ENCODE measurements at regions not wholly inside any gene's neighbourhood (a gene's known extent, or its start where the extent isn't known, plus 50 kb on each side); places are given as distances from the start of the nearest gene placed in this dataset.

DNA sequence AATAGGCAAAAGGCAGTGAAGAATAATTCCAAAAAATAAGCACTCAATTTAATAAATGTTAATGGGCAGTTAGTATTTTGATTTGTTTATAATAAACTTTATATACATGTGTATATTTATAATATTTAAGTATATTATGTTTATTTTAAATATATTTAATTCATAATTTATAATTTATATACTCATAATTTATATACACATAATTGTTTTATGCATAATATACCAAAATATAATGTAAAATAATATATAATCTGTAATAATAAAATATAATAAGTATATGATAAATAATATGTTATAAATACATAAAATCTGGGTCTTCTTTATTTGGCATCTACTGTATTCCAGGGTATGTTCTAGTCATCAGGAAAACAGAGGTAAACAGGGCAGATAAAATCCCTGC lies 100.2 kb upstream of the ARID2 start:
- Mint-ChIP-seq H3K4me1 (peaks cover 17% of the 10 kb centered on the region), H3K4me3 (no peak overlapping the region), H3K27ac (no peak overlapping the region), H3K27me3 (ENCODE audit: low read depth) (no peaks in the 10 kb centered on the region), H3K36me3 (ENCODE audit: low read depth) (no peaks in the 10 kb centered on the region), H3K9me3 (no peaks in the 10 kb centered on the region)
- TF ChIP-seq, protein P1, sequence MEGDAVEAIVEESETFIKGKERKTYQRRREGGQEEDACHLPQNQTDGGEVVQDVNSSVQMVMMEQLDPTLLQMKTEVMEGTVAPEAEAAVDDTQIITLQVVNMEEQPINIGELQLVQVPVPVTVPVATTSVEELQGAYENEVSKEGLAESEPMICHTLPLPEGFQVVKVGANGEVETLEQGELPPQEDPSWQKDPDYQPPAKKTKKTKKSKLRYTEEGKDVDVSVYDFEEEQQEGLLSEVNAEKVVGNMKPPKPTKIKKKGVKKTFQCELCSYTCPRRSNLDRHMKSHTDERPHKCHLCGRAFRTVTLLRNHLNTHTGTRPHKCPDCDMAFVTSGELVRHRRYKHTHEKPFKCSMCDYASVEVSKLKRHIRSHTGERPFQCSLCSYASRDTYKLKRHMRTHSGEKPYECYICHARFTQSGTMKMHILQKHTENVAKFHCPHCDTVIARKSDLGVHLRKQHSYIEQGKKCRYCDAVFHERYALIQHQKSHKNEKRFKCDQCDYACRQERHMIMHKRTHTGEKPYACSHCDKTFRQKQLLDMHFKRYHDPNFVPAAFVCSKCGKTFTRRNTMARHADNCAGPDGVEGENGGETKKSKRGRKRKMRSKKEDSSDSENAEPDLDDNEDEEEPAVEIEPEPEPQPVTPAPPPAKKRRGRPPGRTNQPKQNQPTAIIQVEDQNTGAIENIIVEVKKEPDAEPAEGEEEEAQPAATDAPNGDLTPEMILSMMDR (IDR thresholded peaks at IDR 0.05; ENCODE audit: unreplicated experiment in 3 of 3): no peak

DNA sequence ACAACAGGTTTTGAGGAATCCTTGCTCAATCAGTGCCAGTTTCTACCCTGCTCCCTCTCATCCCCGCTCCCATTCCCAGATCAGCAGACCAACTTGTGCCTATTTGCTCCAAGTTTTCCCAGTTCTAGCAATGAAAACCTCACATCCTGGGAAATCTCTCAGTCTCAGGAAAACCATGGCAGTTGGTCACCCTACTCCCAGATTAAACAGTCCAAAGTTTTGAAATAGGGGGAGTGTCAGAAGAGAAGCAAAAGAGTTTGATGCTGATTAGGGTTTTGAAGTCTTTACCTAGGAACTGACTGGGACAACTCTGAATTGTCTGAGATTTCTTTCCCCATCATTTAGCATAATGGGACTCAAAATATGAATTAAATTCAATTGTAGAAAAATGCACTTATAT lies 95.8 kb upstream of the ARID2 start:
- H3K4me1 Mint-ChIP-seq: peaks cover 9% of the 10 kb centered on the region
- no peak overlapping the region for H3K27ac Mint-ChIP-seq
- TF ChIP-seq, protein P1 (IDR thresholded peaks at IDR 0.05; ENCODE audit: unreplicated experiment in 3 of 3): no peak
- H3K4me3 Mint-ChIP-seq: no peak overlapping the region
- no peaks in the 10 kb centered on the region for H3K9me3 Mint-ChIP-seq
- H3K27me3 Mint-ChIP-seq (ENCODE audit: low read depth): no peaks in the 10 kb centered on the region
- no peaks in the 10 kb centered on the region for H3K36me3 Mint-ChIP-seq (ENCODE audit: low read depth)

DNA sequence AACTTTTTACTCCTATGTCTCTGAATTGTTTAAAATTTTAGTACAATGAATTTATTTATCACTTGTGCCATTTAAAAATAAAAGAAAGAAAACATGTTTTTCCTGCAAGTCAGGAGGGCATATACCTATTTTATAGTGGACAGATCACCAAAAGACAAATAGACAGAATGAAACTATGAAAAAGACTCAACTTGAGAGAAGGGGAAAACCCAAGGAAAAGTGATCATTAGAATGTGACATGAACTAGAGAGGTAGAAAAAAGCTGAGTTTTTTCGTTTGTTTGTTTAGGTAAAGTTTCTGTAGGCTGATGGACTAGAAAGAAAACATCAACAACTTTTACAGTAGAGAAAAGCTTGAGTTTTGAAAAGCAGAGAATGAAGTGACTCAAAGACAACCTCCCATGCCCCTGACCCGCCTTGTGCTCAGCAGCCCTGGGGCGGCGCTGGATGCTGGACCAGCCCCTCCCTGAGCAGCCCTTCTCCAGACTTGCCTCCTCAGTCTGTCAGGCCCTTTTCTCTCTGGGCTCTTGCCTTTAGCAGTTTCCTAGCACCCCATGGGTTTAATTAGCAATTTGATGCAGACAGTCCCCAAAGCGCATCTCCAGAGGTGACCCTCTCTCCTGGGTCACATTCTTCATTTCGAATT lies 95.1 kb upstream of the ARID2 start:
- Mint-ChIP-seq H3K4me3 (no peak overlapping the region), H3K36me3 (ENCODE audit: low read depth) (no peaks in the 10 kb centered on the region), H3K27me3 (ENCODE audit: low read depth) (no peaks in the 10 kb centered on the region), H3K4me1 (peaks cover 9% of the 10 kb centered on the region), H3K27ac (no peak overlapping the region), H3K9me3 (no peaks in the 10 kb centered on the region)
- TF ChIP-seq, protein P1 (IDR thresholded peaks at IDR 0.05; ENCODE audit: unreplicated experiment in 3 of 3): no peak

DNA sequence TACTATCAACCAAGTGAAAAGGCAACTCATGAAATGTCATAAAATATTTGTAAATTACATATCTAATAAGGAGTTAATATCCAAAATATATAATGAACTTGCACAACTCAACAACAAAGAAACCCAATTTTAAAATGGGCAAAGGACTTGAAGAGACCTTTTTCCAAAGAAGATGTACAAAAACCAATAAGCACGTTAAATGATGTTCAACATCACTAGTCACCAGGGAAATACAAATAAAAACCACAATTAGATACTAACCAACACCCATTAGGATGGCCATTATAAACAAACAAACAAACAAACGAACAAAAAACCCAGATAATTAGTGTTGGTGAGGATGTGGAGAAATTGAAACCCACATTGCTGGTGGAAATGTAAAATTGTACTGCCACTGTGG lies 92.3 kb upstream of the ARID2 start:
- Mint-ChIP-seq H3K27ac (no peak overlapping the region), H3K4me1 (peaks cover 5% of the 10 kb centered on the region)

DNA sequence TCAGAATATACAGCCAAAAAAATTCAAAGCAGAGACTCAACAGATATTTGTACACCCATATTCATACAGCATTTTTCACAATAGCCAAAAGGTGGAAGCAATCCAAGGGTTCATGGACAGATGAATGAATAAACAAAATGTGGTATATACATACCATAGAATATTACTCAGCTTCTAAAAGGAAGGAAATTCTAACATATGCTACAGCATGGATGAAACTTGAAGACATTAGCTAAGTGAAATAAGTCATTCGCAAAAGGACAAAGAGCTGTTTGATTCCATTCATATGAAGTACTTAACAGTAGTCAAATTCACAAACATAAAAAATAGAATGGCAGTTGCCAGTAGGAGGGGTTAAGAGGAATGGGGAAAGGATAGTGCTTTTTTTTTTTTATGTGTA lies 91.8 kb upstream of the ARID2 start:
- TF ChIP-seq, protein P1 (IDR thresholded peaks at IDR 0.05; ENCODE audit: unreplicated experiment in 3 of 3): no peak
- no peaks in the 10 kb centered on the region for H3K9me3 Mint-ChIP-seq
- H3K27me3 Mint-ChIP-seq (ENCODE audit: low read depth): no peaks in the 10 kb centered on the region
- H3K27ac Mint-ChIP-seq: no peak overlapping the region
- no peak overlapping the region for H3K4me3 Mint-ChIP-seq
- H3K36me3 Mint-ChIP-seq (ENCODE audit: low read depth): no peaks in the 10 kb centered on the region
- H3K4me1 Mint-ChIP-seq: peaks cover under 1% of the 10 kb centered on the region

More for the DNA sequence above, 92.3 kb upstream of the ARID2 start:
- Mint-ChIP-seq H3K4me3 (no peak overlapping the region), H3K9me3 (no peaks in the 10 kb centered on the region), H3K36me3 (ENCODE audit: low read depth) (no peaks in the 10 kb centered on the region), H3K27me3 (ENCODE audit: low read depth) (no peaks in the 10 kb centered on the region)
- TF ChIP-seq, protein P1 (IDR thresholded peaks at IDR 0.05; ENCODE audit: unreplicated experiment in 3 of 3): no peak

DNA sequence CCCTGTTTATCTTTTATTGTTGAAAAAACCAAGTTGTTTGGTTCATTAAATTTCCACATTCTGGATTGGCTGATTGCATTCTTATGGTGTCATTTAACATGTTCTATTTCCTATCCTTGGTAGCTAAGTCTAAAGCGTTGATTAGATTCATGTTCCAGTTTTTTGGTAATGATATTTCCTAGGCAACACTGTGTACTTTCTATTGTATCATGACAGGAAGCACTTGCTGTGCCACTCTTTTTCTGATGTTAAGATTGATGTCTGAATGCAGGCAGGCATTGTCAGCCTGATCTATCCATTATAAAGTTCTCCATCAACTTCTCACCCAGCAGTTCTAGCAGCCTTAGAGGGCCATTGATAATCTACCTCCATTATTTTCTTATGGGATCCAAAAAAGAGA lies 91.1 kb upstream of the ARID2 start:
- Mint-ChIP-seq H3K27me3 (ENCODE audit: low read depth) (no peaks in the 10 kb centered on the region), H3K9me3 (no peaks in the 10 kb centered on the region), H3K27ac (no peak overlapping the region), H3K36me3 (ENCODE audit: low read depth) (no peaks in the 10 kb centered on the region), H3K4me3 (no peak overlapping the region), H3K4me1 (no peaks in the 10 kb centered on the region)
- TF ChIP-seq, protein P1 (IDR thresholded peaks at IDR 0.05; ENCODE audit: unreplicated experiment in 3 of 3): no peak

Measured in nephron (organoid).